ENCODE measurements at regions not wholly inside any gene's neighbourhood (a gene's known extent, or its start where the extent isn't known, plus 50 kb on each side); places are given as distances from the start of the nearest gene placed in this dataset.

DNA sequence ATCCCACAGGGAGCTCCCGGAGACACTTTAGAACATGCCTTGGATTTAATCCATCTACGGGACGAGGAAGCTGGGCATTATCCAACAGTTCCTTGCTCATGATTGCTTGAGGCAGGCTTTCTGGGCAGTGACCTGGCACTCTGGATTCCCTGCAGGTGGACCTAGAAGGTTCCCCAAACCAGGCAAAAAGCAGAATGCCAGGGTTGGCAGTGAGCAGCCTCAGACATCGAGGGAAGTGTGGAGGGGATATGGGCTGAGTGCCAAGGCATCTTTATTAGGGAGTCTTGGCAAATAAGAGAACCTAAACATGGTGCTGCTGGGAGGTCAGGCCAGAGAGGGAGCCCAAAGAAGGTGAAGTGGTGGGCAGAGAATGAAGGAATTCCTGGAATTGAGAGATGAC, 158.5 kb downstream of the CD83 start:
- DNase-seq, result no peak

DNA sequence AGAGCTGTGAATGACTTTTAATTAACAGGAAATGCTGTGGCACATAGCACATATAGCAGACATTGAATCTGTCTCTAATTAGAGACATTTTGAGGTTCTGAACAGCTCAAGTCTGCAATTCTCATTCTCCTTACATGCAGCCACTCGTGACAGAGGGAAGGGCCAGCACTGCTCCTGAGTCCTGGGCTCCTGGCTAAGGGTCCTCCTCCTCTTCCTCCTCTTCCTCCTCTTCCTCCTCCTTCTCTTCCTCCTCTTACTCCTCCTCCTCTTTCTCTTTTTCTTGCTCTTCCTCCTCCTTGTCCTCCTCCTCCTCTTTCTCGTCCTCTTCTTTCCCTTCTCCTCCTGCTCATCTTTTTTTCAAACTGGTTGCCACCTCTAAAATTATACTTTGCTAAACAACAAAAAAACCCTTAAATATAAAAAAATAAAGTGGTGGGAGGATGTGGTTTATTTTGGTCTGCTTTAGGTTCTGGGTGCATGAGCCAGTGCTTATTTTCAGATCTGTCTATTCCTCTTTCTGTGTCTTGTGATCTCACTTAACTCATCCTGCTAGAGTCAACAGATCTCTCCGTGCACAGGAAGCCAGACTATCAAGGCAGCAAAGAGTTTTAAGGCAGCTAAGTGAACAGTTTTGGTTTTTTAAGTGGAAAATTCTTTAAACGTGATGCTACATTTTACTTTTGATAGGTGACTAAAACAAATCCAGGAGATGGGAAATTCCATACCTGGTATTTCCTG, 159.3 kb downstream of the CD83 start:
- peak in 1 of 2 donors; percentile 18 for DNase-seq

GRCh38 chr6:14277405-14277930, 159.9 kb downstream of the CD83 start:
- DNase-seq, result no peak

DNA sequence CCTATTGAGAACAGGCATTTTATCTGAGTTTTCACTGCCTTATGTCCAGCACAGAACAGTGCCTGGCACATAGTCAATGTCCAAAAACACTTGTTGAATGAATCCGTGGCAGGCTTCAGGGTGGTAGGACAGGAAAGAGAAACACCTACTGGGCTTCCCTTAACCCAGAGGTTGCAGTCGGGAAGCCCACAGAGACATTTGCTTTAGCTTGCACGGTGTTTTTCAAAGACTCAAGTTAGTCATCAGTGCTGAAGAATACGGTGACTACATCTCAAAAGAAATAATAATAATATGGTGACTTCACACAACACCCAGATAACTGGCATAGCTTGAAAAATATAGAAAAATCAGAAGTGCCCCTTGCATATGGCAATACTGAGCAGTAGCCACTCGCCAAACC, 160.4 kb downstream of the CD83 start:
- DNase-seq, result no peak

GRCh38 chr6:14278446-14278845, 160.9 kb downstream of the CD83 start:
- no peak for DNase-seq

GRCh38 chr6:14280006-14280510, 162.5 kb downstream of the CD83 start:
- no peak for DNase-seq

DNA sequence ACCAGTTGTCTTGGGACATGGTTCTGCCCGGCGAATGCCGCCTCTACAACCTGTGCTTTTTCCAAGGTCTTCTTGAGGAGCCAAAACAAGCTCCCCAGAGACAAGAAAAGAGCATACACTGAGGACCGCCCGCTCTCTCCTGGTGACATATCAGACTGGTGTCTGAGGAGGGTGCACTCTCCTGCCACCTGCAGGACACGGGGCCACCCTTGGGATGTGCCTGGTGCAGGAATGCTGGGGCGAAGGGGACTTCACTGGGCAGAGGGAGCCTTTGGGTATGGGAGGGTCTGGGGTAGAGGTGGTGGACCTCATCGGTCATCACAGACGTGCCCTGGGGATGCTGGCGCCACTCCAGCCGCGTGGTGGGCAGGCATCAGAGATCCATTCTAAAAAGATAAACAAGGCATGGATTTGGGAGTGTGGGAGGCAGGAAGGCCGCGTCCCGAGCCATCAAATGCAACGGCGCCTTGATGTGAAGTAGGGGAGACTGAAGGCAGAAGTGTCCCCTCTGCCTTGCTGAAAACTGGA, 163.3 kb downstream of the CD83 start:
- no peak for DNase-seq

DNA sequence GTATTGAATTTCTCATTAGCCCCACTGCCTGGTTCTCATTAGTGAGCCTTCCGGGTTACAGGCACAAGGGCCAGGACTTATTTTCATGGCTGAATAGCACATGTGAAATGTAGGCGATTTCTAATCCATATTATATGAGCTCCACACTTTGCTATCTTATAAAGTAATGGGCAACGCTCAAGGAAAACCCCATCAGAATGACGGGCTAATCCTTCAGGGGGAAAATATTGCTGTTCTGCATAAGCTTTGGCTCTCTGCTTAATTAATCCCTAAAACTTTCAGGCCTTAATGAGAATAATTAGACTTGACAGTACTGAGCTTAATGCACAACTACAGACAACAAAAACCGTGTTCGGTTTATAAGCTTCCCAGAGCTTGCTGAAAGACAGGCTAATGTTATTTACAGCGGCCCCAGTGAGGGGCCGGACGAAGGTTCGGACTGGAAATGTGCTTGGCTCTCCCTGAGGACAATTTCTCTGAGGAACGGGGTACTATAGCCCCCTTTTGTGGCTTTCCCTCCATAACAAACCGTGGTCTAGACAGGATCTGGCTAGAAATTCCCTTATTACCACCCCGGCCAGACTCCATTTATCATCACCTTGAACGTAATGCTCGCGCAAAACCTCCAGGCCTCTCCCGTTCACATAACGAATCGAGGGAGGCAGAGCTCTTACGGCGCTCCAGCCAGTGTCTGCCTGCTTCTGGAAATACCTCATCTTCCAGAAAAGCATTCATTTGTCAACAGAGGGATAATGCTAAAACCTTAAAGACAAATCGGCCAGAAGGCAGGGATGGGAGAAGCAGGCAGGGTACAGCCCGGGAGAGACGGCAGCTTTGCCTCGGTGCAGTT, 164.5 kb downstream of the CD83 start:
- DNase-seq, result no peak

- DNase-seq, result no peak
Measured at GRCh38 chr6:14282854-14283505, 165.4 kb downstream of the CD83 start.

DNA sequence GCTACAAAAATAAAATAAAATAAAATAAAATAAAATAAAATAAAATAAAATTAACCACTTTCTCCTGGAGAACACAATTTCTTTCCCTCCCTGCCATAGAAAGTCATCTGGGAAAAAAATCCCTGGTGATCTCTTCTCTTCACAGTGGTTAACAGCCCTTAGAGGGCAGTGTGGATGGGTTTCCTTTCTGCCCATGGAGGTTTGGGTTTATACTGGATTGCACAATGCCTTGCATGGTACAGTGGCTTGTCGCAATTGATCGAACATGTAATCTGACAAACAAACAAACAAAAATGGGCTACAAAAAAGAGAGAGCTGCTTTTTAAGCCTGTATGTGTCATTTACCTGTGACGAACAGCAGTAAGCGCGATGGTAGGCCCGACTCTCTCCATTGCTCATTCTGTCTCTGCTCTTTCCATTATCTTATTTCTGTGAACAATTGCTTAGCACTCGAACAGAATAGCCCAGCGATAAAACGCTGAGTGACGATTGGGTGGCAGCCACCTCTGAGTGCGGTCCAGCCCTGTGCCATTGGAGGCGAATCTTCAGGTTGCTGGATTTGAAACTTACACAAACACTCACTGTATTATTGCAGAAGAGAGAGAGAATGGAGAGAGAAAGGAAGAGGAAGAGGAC, 166.1 kb downstream of the CD83 start:
- DNase-seq, result no peak

DNA sequence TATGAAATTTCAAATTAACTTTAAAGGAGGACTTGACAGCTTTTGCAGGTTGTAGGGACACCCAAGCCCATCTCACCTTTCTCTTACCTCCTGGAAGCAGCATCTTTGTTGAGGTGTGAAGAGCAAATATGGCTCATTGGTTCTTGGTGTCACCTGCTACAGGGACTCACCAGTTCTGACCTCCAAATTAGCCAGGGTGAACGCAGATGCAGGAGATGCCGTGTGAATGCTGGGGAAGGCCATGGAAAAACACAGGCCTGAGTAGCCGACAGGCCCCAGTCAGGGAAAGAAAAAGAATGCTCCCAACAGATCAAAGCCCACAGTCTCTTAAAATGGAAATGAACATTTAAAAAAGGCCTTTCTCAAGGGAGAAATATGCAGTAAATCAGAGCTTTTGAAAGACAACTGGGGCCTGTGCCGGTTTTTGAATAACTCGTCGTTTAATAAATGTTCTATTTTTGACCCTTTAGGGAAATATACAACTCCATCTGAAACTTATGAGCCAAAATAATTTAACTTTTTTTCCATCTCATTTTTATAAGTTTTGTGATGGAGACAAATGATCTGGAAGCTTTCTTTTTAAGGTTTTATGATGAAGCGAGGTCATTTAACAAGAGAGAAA, 167.5 kb downstream of the CD83 start:
- DNase-seq, result no peak

GRCh38 chr6:14286144-14286543, 168.6 kb downstream of the CD83 start:
- no peak for DNase-seq

DNA sequence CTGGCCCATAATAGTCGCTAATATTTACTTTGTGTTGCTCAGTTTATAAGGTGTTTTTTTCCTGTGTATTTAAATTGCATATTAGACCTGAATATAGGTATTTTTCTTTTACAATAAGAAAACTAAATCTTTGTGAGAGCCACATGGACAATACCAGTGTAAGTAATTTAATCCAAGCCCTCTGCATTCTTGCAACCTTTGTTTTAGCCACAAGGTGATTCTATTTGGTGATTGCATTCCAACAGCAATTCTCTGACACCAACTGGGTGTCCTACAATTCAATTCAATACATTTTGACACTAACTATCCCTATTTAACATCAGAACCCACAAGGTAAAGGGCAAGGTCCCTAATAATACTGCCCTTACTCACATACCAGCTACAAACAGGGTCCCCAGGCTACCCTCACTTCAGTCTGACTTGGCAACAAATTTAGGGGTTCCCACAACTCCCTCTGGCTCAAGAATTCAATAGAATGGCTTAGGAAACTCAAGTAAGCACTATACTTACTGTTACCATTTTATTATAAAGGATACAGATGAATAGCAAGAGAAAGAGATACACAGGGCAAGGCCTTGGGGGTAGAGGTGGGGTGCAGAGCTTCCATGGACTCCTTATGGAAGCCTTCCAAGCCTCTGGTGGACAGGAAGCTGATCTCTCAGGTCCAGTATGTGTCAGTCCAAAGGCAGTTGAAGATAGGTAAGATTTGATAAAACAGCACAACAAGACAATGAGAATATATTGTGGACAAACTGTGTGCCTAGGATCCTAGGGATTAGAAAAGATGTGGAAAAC, 169.3 kb downstream of the CD83 start:
- no peak for DNase-seq

DNA sequence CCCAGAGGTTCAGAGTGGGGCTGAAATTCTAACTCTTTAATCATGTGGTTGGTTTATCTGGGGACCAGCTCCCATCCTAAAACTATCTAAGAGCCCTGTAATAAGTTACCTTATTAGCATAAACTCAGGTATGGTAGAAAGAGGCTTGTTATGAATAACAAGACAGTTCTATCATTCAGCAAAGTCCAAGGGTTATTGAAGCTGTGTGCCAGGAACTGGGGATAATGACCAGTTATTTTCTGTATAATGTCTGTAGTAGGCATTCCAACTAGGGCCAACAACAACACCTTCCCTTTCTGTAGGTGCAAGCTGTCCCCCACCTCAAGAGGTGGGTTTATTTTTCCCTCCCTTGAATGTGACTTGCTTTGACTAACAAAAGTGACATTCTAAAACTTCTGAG, 170.1 kb downstream of the CD83 start:
- no peak for DNase-seq

DNA sequence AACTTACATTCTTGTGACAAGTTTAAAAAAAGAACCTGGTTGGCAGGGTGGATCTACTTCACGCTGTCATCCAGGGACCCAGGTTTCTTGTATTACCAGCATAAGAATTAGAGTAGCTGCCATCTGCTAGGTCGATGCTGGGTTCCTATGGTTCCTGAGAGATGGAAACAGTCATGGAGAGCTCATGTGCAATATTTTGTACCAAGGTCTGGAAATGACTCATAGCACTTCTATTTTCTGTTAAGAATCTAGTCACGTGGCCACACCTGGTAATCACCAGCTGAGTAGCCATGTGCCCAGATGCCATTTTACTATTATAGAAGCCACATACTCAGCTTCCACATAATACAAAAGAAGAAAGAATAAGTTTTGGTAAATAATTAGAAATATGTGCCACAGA, 171.3 kb downstream of the CD83 start:
- no peak for DNase-seq

DNA sequence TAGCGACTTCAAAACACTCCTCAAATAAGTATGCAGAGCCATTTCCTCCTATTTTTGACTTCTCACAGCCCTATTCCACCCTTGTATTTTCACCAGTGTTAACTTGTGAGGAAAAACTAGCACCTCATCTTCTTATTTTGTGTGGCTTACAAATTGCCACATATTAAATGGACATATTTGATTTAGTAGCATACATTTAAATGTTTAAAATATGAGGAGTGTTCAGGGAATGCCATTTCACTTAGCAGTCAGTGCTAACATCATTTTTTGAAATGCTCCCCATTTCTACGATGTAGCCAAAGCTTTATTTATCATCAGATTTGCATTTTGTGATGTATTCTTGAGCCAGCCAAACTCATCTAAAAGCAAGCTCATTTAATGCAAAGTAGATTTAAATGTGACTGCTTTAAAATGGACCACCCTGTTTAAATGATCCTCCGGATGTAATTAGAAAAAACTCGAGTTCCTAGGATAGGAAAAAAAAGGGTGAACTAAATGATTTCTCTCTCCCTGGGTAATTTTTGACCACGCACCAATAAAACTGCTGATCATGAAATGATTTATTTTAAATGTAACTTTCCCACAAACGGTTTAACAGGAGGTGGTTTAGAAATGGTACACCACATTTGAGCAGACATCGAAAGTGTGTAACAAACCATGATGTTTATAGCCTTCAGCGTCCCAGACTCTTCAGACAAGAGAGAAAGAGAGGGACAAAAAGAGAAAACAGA, 172.6 kb downstream of the CD83 start:
- DNase-seq, result no peak

GRCh38 chr6:14290772-14291330, 173.3 kb downstream of the CD83 start:
- no peak for DNase-seq

DNA sequence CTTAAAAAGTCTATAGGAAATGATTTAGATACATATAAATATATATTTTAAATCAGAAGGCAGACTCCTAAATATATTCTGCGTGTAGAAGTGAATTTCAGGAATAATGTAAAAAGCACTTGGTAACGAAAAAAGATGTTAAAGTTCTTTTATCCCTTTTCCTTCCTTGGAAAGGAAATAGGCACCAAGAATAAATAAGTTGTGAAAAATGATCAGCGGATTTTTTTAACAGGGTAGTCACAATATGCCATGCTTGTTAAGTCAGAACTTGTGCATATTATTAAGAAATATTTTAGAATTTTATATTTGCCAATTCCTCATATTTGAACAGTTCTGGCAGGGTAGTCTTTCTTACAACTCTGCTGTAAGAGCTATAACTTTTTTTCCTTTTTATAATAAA, 173.8 kb downstream of the CD83 start:
- DNase-seq, result no peak

GRCh38 chr6:14292119-14292518, 174.5 kb downstream of the CD83 start:
- no peak for DNase-seq

GRCh38 chr6:14294270-14294951, 176.8 kb downstream of the CD83 start:
- no peak for DNase-seq

Data from activated CD4-positive, alpha-beta T cell treated with anti-CD3 and anti-CD28 coated beads for 4 hours (primary cell).